Epithelial cell of esophagus (primary cell): ENCODE measurements at regions not wholly inside any gene's neighbourhood (a gene's known extent, or its start where the extent isn't known, plus 50 kb on each side); places are given as distances from the start of the nearest gene placed in this dataset.

Experiments used
- DNase-seq: peaks from one replicate; pipeline ENCODE4 v3.0.0; 2010; ENCODE audit warnings: low read depth
- H3K4me3 ChIP-seq: 2 replicates; pipeline ENCODE4 v1.5.1; 2011; ENCODE audit warnings: mild to moderate bottlenecking, low read length, control low read depth
- CTCF ChIP-seq: IDR thresholded peaks from 2 replicates; pipeline ENCODE4 v1.5.1; 2011; ENCODE audit warnings: low read depth, mild to moderate bottlenecking, low read length, control low read depth, inconsistent platforms; ENCODE audit not compliant: insufficient read depth; ENCODE audit errors: missing control alignments

GRCh38 chr9:95626885-95627558, 110.3 kb upstream of the PTCH1 start:
- no peak overlapping the region for H3K4me3 ChIP-seq
- no peak for DNase-seq
- TF ChIP-seq CTCF = no peak

GRCh38 chr9:95626341-95626740, 109.6 kb upstream of the PTCH1 start:
- no peak overlapping the region for H3K4me3 ChIP-seq
- DNase-seq = no peak
- TF ChIP-seq CTCF = no peak

GRCh38 chr9:95623640-95624039, 106.9 kb upstream of the PTCH1 start:
- DNase-seq = no peak
- no peak overlapping the region for H3K4me3 ChIP-seq
- TF ChIP-seq CTCF = no peak

- no peak for DNase-seq
- H3K4me3 ChIP-seq = no peak overlapping the region
- no peak for TF ChIP-seq CTCF
Observed at GRCh38 chr9:95620722-95621121, 104.0 kb upstream of the PTCH1 start.

GRCh38 chr9:95620314-95620713, 103.5 kb upstream of the PTCH1 start:
- no peak overlapping the region for H3K4me3 ChIP-seq
- no peak for DNase-seq
- TF ChIP-seq CTCF = no peak

- DNase-seq = no peak
- no peak for TF ChIP-seq CTCF
- H3K4me3 ChIP-seq = no peak overlapping the region
Observed at GRCh38 chr9:95615246-95615645, 98.5 kb upstream of the PTCH1 start.

- H3K4me3 ChIP-seq = no peak overlapping the region
- no peak for TF ChIP-seq CTCF
- no peak for DNase-seq
Observed at GRCh38 chr9:95613670-95614069, 96.9 kb upstream of the PTCH1 start.
